HEK293 (cell line): ENCODE measurements at regions not wholly inside any gene's neighbourhood (a gene's known extent, or its start where the extent isn't known, plus 50 kb on each side); places are given as distances from the start of the nearest gene placed in this dataset.

Experiments used
- SALL2 ChIP-seq: fragments of 450-650 bp; formaldehyde crosslinking; IDR thresholded peaks from 2 replicates; pipeline ENCODE4 v1.5.0; 2017; ENCODE audit warnings: missing biosample characterization, mild to moderate bottlenecking, missing genetic modification characterization, borderline replicate concordance
- ZBTB20 ChIP-seq: fragments of 450-650 bp; formaldehyde crosslinking; IDR thresholded peaks from 2 replicates; pipeline ENCODE4 v1.5.1; 2016; ENCODE audit warnings: missing biosample characterization, missing genetic modification characterization
- ZNF169 ChIP-seq: fragments of 450-650 bp; formaldehyde crosslinking; IDR thresholded peaks from 2 replicates; pipeline ENCODE4 v1.5.1; 2016; ENCODE audit warnings: missing biosample characterization, missing genetic modification characterization
- ZNF274 ChIP-seq, 2 experiments: fragments of 200-500 bp in 1 of 2; fragments of 450-650 bp in 1 of 2; sonication (Bioruptor generic) in 1 of 2; formaldehyde crosslinking in 1 of 2; IDR thresholded peaks; 2 replicates each; pipeline versions ENCODE4 v1.5.1 to v1.6.1; 2014 to 2016; ENCODE audit warnings: borderline replicate concordance in 1 of 2, inconsistent platforms in 1 of 2, low read length in 1 of 2, missing biosample characterization in 1 of 2, missing genetic modification characterization in 1 of 2
- ZNF510 ChIP-seq: fragments of 450-650 bp; formaldehyde crosslinking; IDR thresholded peaks from 2 replicates; pipeline ENCODE4 v1.5.1; 2018; ENCODE audit warnings: mild to moderate bottlenecking, missing genetic modification characterization, missing biosample characterization; ENCODE audit not compliant: insufficient replicate concordance
- ZNF549 ChIP-seq: fragments of 450-650 bp; IDR thresholded peaks from 2 replicates; pipeline ENCODE4 v1.5.1; 2018; ENCODE audit warnings: missing biosample characterization, missing genetic modification characterization, mild to moderate bottlenecking, inconsistent platforms, moderate library complexity
- ZSCAN30 ChIP-seq: fragments of 450-650 bp; IDR thresholded peaks from 2 replicates; pipeline ENCODE4 v1.5.1; 2018; ENCODE audit warnings: missing biosample characterization, mild to moderate bottlenecking, missing genetic modification characterization, moderate library complexity
- ZXDB ChIP-seq: fragments of 450-650 bp; formaldehyde crosslinking; IDR thresholded peaks from 2 replicates; pipeline ENCODE4 v1.5.1; 2016; ENCODE audit warnings: missing biosample characterization, missing genetic modification characterization
- TF ChIP-seq, protein P1 (sequence below): fragments of 450-650 bp; formaldehyde crosslinking; IDR thresholded peaks from 2 replicates; pipeline ENCODE4 v1.5.1; 2016; ENCODE audit warnings: missing biosample characterization, missing genetic modification characterization
- TF ChIP-seq, protein P2 (sequence below): fragments of 450-650 bp; formaldehyde crosslinking; IDR thresholded peaks from 2 replicates; pipeline ENCODE4 v1.5.1; 2016; ENCODE audit warnings: missing biosample characterization, missing genetic modification characterization
- TF ChIP-seq, protein P3 (sequence below): fragments of 450-650 bp; formaldehyde crosslinking; IDR thresholded peaks from 2 replicates; pipeline ENCODE4 v1.5.1; 2016; ENCODE audit warnings: missing biosample characterization, missing genetic modification characterization, low read depth
- TF ChIP-seq, protein P4 (sequence below): fragments of 450-650 bp; formaldehyde crosslinking; IDR thresholded peaks from 2 replicates; pipeline ENCODE4 v1.5.1; 2017; ENCODE audit warnings: missing biosample characterization, missing genetic modification characterization
- TF ChIP-seq, protein P5 (sequence below): fragments of 450-650 bp; formaldehyde crosslinking; IDR thresholded peaks from 2 replicates; pipeline ENCODE4 v1.5.1; 2016; ENCODE audit warnings: missing biosample characterization, missing genetic modification characterization

DNA sequence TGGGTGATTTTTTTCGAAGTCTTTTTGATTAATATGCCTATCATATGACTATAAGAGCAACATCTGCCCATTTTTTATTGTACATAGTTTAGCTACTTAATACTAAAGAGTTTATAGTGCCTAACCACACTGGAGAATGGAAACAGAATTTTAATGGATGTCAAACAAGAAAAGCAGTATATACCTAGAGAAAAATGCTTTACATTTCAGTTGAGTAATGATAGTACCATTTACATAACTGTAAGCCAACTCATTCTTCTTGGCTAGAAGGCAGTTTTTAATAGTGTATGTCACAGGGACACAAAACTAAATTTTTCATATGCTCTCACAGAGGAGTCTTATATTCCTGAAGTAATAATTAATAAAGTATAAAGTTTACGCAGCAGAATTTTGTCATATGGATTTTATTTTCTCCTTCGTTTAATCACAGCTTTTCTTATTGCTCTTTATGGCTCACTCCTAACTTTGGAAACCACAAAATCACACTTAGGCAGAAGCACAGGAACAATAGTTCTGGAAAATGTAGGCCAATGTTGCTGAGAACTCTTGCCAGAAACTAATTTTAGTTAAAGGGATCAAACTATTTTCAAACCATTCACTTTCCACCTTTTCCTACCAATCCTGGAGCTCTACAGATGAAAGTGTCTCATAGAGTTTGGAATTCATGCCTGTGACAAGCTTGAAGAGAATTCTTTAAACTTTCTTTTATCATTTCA, 243.6 kb downstream of the ZIC1 start:
- TF ChIP-seq ZNF274 (IDR thresholded peaks at IDR 0.05; ENCODE audit: low read length) (no peak), ZNF274 (tag by site-specific recombination; IDR thresholded peaks at IDR 0.05; ENCODE audit: borderline replicate concordance) (no peak), SALL2 (tag by site-specific recombination) (no peak), ZXDB (no peak), ZBTB20 (tag by site-specific recombination) (no peak), ZSCAN30 (no peak), ZNF549 (no peak), ZNF169 (tag by site-specific recombination) (no peak), ZNF510 (tag by site-specific recombination) (no peak)
- TF ChIP-seq, protein P1, sequence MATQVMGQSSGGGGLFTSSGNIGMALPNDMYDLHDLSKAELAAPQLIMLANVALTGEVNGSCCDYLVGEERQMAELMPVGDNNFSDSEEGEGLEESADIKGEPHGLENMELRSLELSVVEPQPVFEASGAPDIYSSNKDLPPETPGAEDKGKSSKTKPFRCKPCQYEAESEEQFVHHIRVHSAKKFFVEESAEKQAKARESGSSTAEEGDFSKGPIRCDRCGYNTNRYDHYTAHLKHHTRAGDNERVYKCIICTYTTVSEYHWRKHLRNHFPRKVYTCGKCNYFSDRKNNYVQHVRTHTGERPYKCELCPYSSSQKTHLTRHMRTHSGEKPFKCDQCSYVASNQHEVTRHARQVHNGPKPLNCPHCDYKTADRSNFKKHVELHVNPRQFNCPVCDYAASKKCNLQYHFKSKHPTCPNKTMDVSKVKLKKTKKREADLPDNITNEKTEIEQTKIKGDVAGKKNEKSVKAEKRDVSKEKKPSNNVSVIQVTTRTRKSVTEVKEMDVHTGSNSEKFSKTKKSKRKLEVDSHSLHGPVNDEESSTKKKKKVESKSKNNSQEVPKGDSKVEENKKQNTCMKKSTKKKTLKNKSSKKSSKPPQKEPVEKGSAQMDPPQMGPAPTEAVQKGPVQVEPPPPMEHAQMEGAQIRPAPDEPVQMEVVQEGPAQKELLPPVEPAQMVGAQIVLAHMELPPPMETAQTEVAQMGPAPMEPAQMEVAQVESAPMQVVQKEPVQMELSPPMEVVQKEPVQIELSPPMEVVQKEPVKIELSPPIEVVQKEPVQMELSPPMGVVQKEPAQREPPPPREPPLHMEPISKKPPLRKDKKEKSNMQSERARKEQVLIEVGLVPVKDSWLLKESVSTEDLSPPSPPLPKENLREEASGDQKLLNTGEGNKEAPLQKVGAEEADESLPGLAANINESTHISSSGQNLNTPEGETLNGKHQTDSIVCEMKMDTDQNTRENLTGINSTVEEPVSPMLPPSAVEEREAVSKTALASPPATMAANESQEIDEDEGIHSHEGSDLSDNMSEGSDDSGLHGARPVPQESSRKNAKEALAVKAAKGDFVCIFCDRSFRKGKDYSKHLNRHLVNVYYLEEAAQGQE (tag by site-specific recombination), result no peak
- TF ChIP-seq, protein P2, sequence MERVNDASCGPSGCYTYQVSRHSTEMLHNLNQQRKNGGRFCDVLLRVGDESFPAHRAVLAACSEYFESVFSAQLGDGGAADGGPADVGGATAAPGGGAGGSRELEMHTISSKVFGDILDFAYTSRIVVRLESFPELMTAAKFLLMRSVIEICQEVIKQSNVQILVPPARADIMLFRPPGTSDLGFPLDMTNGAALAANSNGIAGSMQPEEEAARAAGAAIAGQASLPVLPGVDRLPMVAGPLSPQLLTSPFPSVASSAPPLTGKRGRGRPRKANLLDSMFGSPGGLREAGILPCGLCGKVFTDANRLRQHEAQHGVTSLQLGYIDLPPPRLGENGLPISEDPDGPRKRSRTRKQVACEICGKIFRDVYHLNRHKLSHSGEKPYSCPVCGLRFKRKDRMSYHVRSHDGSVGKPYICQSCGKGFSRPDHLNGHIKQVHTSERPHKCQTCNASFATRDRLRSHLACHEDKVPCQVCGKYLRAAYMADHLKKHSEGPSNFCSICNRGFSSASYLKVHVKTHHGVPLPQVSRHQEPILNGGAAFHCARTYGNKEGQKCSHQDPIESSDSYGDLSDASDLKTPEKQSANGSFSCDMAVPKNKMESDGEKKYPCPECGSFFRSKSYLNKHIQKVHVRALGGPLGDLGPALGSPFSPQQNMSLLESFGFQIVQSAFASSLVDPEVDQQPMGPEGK (tag by site-specific recombination), result no peak
- TF ChIP-seq, protein P3, sequence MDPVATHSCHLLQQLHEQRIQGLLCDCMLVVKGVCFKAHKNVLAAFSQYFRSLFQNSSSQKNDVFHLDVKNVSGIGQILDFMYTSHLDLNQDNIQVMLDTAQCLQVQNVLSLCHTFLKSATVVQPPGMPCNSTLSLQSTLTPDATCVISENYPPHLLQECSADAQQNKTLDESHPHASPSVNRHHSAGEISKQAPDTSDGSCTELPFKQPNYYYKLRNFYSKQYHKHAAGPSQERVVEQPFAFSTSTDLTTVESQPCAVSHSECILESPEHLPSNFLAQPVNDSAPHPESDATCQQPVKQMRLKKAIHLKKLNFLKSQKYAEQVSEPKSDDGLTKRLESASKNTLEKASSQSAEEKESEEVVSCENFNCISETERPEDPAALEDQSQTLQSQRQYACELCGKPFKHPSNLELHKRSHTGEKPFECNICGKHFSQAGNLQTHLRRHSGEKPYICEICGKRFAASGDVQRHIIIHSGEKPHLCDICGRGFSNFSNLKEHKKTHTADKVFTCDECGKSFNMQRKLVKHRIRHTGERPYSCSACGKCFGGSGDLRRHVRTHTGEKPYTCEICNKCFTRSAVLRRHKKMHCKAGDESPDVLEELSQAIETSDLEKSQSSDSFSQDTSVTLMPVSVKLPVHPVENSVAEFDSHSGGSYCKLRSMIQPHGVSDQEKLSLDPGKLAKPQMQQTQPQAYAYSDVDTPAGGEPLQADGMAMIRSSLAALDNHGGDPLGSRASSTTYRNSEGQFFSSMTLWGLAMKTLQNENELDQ (tag by site-specific recombination), result no peak
- TF ChIP-seq, protein P4, sequence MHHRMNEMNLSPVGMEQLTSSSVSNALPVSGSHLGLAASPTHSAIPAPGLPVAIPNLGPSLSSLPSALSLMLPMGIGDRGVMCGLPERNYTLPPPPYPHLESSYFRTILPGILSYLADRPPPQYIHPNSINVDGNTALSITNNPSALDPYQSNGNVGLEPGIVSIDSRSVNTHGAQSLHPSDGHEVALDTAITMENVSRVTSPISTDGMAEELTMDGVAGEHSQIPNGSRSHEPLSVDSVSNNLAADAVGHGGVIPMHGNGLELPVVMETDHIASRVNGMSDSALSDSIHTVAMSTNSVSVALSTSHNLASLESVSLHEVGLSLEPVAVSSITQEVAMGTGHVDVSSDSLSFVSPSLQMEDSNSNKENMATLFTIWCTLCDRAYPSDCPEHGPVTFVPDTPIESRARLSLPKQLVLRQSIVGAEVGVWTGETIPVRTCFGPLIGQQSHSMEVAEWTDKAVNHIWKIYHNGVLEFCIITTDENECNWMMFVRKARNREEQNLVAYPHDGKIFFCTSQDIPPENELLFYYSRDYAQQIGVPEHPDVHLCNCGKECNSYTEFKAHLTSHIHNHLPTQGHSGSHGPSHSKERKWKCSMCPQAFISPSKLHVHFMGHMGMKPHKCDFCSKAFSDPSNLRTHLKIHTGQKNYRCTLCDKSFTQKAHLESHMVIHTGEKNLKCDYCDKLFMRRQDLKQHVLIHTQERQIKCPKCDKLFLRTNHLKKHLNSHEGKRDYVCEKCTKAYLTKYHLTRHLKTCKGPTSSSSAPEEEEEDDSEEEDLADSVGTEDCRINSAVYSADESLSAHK (tag by site-specific recombination), result no peak
- TF ChIP-seq, protein P5, sequence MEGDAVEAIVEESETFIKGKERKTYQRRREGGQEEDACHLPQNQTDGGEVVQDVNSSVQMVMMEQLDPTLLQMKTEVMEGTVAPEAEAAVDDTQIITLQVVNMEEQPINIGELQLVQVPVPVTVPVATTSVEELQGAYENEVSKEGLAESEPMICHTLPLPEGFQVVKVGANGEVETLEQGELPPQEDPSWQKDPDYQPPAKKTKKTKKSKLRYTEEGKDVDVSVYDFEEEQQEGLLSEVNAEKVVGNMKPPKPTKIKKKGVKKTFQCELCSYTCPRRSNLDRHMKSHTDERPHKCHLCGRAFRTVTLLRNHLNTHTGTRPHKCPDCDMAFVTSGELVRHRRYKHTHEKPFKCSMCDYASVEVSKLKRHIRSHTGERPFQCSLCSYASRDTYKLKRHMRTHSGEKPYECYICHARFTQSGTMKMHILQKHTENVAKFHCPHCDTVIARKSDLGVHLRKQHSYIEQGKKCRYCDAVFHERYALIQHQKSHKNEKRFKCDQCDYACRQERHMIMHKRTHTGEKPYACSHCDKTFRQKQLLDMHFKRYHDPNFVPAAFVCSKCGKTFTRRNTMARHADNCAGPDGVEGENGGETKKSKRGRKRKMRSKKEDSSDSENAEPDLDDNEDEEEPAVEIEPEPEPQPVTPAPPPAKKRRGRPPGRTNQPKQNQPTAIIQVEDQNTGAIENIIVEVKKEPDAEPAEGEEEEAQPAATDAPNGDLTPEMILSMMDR (tag by site-specific recombination), result no peak
